Retinal pigment epithelial cell (primary cell): ENCODE measurements at regions not wholly inside any gene's neighbourhood (a gene's known extent, or its start where the extent isn't known, plus 50 kb on each side); places are given as distances from the start of the nearest gene placed in this dataset.

ENCODE experiments used
- DNase-seq: peaks from one replicate; pipeline ENCODE4 v3.0.0-alpha.2; 2010; ENCODE audit warnings: low read depth
- H3K4me3 ChIP-seq: 2 replicates; pipeline ENCODE4 v1.5.1; 2011; ENCODE audit warnings: mild to moderate bottlenecking, low read length, control low read depth, moderate library complexity
- CTCF ChIP-seq: conservative IDR thresholded peaks from 2 replicates; pipeline ENCODE4 v1.5.1; 2011; ENCODE audit warnings: low read depth, low read length, control low read depth, inconsistent platforms

- DNase-seq: no peak
- TF ChIP-seq CTCF: no peak
These were observed 529.2 kb downstream of the RAPGEF2 start for GRCh38 chr4:159632031-159632430.

GRCh38 chr4:159639671-159640323 lies 536.9 kb downstream of the RAPGEF2 start:
- DNase-seq: peak; percentile 66
- no peak overlapping the region for H3K4me3 ChIP-seq
- no peak for TF ChIP-seq CTCF

More at GRCh38 chr4:159632031-159632430, 529.2 kb downstream of the RAPGEF2 start:
- no peak overlapping the region for H3K4me3 ChIP-seq

DNA sequence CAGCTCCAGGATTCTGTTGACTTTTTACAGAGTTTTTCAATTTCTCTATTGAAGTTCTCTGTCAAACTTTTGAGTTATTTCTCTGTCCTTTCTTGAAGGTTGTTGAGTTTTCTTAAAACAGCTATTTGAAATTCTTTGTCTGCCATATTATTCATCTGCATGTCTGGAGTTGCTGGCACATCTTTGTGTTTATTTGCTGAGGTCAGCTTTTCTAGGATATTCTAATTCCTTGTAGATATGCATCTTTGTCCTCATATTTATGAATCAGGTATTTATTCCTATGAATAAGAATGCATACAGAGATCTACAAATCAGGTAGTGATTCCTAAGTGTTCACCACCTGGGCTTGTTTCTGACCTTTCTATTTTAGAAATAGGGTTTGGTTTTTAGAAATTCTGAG lies 546.4 kb downstream of the RAPGEF2 start:
- no peak for DNase-seq
- H3K4me3 ChIP-seq: no peak overlapping the region
- no peak for TF ChIP-seq CTCF

GRCh38 chr4:159652871-159653270 lies 550.0 kb downstream of the RAPGEF2 start:
- no peak overlapping the region for H3K4me3 ChIP-seq
- no peak for TF ChIP-seq CTCF
- no peak for DNase-seq

DNA sequence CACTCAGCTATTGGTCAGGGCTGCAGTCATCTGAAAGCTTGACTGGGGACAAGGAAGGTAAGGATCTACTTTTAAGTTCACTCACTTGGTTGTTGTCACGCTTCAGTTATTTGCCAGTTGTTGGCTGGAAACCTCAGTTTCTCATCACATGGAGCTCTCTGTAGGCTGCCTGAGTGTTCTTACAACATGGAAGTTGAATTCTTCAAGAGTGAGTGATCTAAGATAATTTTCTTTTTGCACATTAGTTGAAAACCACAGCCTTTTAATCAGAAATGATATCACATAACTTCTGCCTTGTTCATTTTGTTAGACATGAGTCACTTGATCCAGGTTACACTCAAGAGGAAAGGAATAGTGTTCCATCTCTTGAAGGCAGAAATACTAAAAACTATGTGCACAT lies 552.7 kb downstream of the RAPGEF2 start:
- DNase-seq: peak; percentile 88
- no peak overlapping the region for H3K4me3 ChIP-seq
- no peak for TF ChIP-seq CTCF

GRCh38 chr4:159669094-159669493 lies 566.2 kb downstream of the RAPGEF2 start:
- no peak for DNase-seq
- TF ChIP-seq CTCF: no peak
- no peak overlapping the region for H3K4me3 ChIP-seq

- H3K4me3 ChIP-seq: no peak overlapping the region
- no peak for DNase-seq
- TF ChIP-seq CTCF: no peak
These were observed 570.3 kb downstream of the RAPGEF2 start for GRCh38 chr4:159673221-159673620.
